Vagina (tissue), 2 donors: ENCODE measurements at regions not wholly inside any gene's neighbourhood (a gene's known extent, or its start where the extent isn't known, plus 50 kb on each side); places are given as distances from the start of the nearest gene placed in this dataset.

Source experiments
- POLR2A ChIP-seq, 2 donors: fragments of 450-650 bp; IDR thresholded peaks; one replicate each; pipeline ENCODE4 v1.6.1; 2017; ENCODE audit warnings: antibody characterized with exemption in 2 of 2, mild to moderate bottlenecking in 2 of 2, moderate library complexity in 2 of 2
- POLR2AphosphoS5 ChIP-seq, 2 donors: sonication (generic); formaldehyde crosslinking; IDR thresholded peaks; one replicate each; pipeline ENCODE4 v1.9.0; 2017; ENCODE audit warnings: antibody characterized with exemption in 2 of 2, mild to moderate bottlenecking in 2 of 2, low read depth in 1 of 2; ENCODE audit not compliant: insufficient read depth in 1 of 2
- TF ChIP-seq, protein P1 (sequence below), 3 experiments: fragments of 450-650 bp in 2 of 3; fragments of 200-600 bp in 1 of 3; sonication (generic) in 1 of 3; IDR thresholded peaks; one replicate each; pipeline ENCODE4 v1.5.1; 2017 to 2019; ENCODE audit warnings: antibody characterized with exemption in 3 of 3, mild to moderate bottlenecking in 2 of 3, moderate library complexity in 2 of 3

DNA sequence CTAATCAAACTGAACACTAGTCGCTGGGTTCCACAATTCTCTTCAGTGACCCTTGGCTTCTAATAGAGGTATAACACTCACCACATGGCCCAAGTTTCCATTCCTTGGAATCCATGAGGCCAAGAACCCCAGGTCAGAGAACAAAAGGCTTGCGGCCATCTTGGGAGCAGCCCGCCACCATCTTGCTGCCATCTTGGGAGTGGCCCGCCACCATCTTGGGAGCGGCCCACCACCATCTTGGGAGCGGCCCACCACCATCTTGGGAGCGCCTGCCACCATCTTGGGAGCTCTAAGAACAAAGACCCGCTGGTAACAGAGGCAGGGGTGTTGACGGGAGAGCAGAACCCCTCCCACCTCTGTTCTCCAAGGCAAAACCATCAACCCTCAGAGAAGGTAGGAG lies 493.4 kb downstream of the MATN1 start:
- TF ChIP-seq, protein P1, sequence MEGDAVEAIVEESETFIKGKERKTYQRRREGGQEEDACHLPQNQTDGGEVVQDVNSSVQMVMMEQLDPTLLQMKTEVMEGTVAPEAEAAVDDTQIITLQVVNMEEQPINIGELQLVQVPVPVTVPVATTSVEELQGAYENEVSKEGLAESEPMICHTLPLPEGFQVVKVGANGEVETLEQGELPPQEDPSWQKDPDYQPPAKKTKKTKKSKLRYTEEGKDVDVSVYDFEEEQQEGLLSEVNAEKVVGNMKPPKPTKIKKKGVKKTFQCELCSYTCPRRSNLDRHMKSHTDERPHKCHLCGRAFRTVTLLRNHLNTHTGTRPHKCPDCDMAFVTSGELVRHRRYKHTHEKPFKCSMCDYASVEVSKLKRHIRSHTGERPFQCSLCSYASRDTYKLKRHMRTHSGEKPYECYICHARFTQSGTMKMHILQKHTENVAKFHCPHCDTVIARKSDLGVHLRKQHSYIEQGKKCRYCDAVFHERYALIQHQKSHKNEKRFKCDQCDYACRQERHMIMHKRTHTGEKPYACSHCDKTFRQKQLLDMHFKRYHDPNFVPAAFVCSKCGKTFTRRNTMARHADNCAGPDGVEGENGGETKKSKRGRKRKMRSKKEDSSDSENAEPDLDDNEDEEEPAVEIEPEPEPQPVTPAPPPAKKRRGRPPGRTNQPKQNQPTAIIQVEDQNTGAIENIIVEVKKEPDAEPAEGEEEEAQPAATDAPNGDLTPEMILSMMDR (IDR thresholded peaks at IDR 0.05), result no peak
- TF ChIP-seq POLR2AphosphoS5 (IDR thresholded peaks at IDR 0.05; ENCODE audit: insufficient read depth in 1 of 2, low read depth in 1 of 2) (no peak), POLR2A (IDR thresholded peaks at IDR 0.05) (no peak)
